H1 (cell line): ENCODE measurements at regions not wholly inside any gene's neighbourhood (a gene's known extent, or its start where the extent isn't known, plus 50 kb on each side); places are given as distances from the start of the nearest gene placed in this dataset.

ENCODE experiments used
- BCL11A ChIP-seq, 2 experiments: IDR thresholded peaks; one replicate each; pipeline ENCODE4 v1.6.1; 2011; ENCODE audit warnings: low read depth in 2 of 2, low read length in 2 of 2, mild to moderate bottlenecking in 2 of 2
- CTCF ChIP-seq, 3 experiments: IDR thresholded peaks; 1 replicate in 2 of 3; 2 replicates in 1 of 3; pipeline versions ENCODE4 v1.5.1 to v1.6.1; 2011; ENCODE audit warnings: low read length in 3 of 3, mild to moderate bottlenecking in 3 of 3, inconsistent platforms in 2 of 3, low read depth in 1 of 3, moderate library complexity in 1 of 3; ENCODE audit not compliant: insufficient read depth in 1 of 3; ENCODE audit errors: control extremely low read depth in 1 of 3
- EZH2 ChIP-seq: fragments of 200-600 bp; sonication (generic); IDR thresholded peaks from 2 replicates; pipeline ENCODE4 v1.7.1; 2012; ENCODE audit warnings: low read depth, mild to moderate bottlenecking, moderate library complexity, low read length, inconsistent platforms; ENCODE audit not compliant: severe bottlenecking
- HDAC6 ChIP-seq: IDR thresholded peaks from one replicate; pipeline ENCODE4 v1.7.1; 2012; ENCODE audit warnings: low read depth, mild to moderate bottlenecking, inconsistent platforms, low read length, moderate library complexity
- KDM1A ChIP-seq: fragments of 200-600, 300-600 bp; sonication (generic); IDR thresholded peaks from 2 replicates; pipeline ENCODE4 v1.7.1; 2016; ENCODE audit warnings: mild to moderate bottlenecking, low read length, borderline replicate concordance
- MAX ChIP-seq: IDR thresholded peaks from 2 replicates; pipeline ENCODE4 v1.6.1; 2012; ENCODE audit warnings: inconsistent platforms
- RAD21 ChIP-seq, 2 experiments: IDR thresholded peaks in 1 of 2; conservative IDR thresholded peaks in 1 of 2; 2 replicates each; pipeline ENCODE4 v1.6.1; 2011; ENCODE audit warnings: low read depth in 2 of 2, low read length in 2 of 2, improper control_type of control experiment in 1 of 2, inconsistent platforms in 1 of 2, mild to moderate bottlenecking in 1 of 2, moderate library complexity in 1 of 2
- RFX5 ChIP-seq: IDR thresholded peaks from 2 replicates; pipeline ENCODE4 v1.6.1; 2011; ENCODE audit warnings: low read depth, low read length, improper control_type of control experiment, borderline replicate concordance
- SAP30 ChIP-seq: fragments of 300-600 bp; sonication (generic); IDR thresholded peaks from 2 replicates; pipeline ENCODE4 v1.7.1; 2012; ENCODE audit warnings: low read length, moderate library complexity, mild to moderate bottlenecking, inconsistent platforms; ENCODE audit not compliant: insufficient read depth, insufficient replicate concordance
- SP1 ChIP-seq: IDR thresholded peaks from 2 replicates; pipeline ENCODE4 v1.6.1; 2011; ENCODE audit warnings: low read depth, low read length
- SRF ChIP-seq: IDR thresholded peaks from 2 replicates; pipeline ENCODE4 v1.6.1; 2011; ENCODE audit warnings: mild to moderate bottlenecking, low read depth, low read length, moderate library complexity
- SUZ12 ChIP-seq: fragments of 200-600 bp; sonication (generic); IDR thresholded peaks from 2 replicates; pipeline ENCODE4 v1.6.1; 2012; ENCODE audit warnings: mild to moderate bottlenecking, inconsistent platforms, low read length, moderate library complexity, mixed read lengths
- USF2 ChIP-seq: IDR thresholded peaks from 2 replicates; pipeline ENCODE4 v1.6.1; 2011; ENCODE audit warnings: low read length, improper control_type of control experiment
- ZNF274 ChIP-seq: IDR thresholded peaks from 2 replicates; pipeline ENCODE4 v1.7.0; 2012; ENCODE audit warnings: low read length, borderline replicate concordance; ENCODE audit errors: extremely low read depth

GRCh38 chr10:78775891-78776290 is 292.9 kb upstream of the ZMIZ1 start:
- TF ChIP-seq SP1, result no peak
- no peak for TF ChIP-seq SUZ12
- TF ChIP-seq RFX5, result no peak
- TF ChIP-seq HDAC6, result no peak
- TF ChIP-seq CTCF (IDR thresholded peaks at IDR 0.05; ENCODE audit: control extremely low read depth in 1 of 3, insufficient read depth in 1 of 3, low read depth in 1 of 3, low read length in 3 of 3), result no peak
- TF ChIP-seq SRF, result no peak
- no peak for TF ChIP-seq BCL11A (IDR thresholded peaks at IDR 0.05; ENCODE audit: low read depth in 2 of 2, low read length in 2 of 2)
- TF ChIP-seq USF2, result no peak
- TF ChIP-seq MAX, result no peak
- no peak for TF ChIP-seq KDM1A
- no peak for TF ChIP-seq ZNF274
- TF ChIP-seq RAD21 (IDR thresholded peaks at IDR 0.05 in 1 of 2, conservative IDR thresholded peaks at IDR 0.05 in 1 of 2; ENCODE audit: low read depth in 2 of 2, low read length in 2 of 2), result no peak
- no peak for TF ChIP-seq EZH2
- TF ChIP-seq SAP30, result no peak
